Stimulated activated CD8-positive, alpha-beta memory T cell treated with anti-CD3 and anti-CD28 coated beads, Interleukin-4, amount 100 ng/mL, for 48 hours (primary cell): ENCODE measurements at regions not wholly inside any gene's neighbourhood (a gene's known extent, or its start where the extent isn't known, plus 50 kb on each side); places are given as distances from the start of the nearest gene placed in this dataset.
"Not testable (repeated sequence)": the region's sequence is repeated elsewhere in the genome, so short reads cannot be mapped to it uniquely, and the experiment has no call there.

Experiments used
- DNase-seq: peaks from one replicate; pipeline ENCODE4 v3.0.0-alpha.2; 2020

DNA sequence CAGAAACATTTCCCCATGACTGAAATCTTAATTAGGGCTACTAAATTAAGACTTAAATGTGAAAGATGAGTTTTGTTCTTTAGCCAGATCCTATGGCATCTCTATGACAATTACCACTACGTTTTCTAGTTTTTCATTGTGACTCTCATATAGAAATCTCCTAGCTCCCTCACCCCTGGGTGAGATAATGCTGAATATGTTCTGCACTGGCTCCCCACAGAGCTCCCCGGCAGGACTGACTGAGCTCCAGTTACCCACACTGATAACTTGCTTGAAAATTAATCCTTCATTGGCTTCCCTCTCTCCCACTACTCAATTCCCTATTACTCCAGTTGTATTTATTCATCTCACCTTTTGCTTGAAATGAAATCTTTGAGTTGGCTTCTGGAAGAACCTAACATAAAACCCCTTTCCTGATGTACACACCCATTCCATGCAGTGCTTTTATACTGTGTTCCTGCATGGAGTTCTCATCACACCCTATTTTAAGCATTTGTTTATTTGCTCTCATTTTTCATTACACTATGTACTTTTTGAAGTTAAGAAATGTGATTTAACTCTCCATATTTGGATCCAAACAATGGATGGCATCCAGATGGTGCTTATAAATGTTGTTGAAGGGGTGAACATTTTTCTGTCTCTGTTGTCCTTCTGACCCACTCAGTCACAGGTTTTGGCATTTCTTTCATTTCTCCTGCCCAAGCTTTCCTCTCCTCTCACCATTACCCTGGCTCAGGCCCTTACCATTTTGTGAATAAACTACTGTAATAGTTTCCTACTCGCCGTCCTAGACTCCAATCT, 623.4 kb downstream of the SPRY1 start:
- DNase-seq = no peak

DNA sequence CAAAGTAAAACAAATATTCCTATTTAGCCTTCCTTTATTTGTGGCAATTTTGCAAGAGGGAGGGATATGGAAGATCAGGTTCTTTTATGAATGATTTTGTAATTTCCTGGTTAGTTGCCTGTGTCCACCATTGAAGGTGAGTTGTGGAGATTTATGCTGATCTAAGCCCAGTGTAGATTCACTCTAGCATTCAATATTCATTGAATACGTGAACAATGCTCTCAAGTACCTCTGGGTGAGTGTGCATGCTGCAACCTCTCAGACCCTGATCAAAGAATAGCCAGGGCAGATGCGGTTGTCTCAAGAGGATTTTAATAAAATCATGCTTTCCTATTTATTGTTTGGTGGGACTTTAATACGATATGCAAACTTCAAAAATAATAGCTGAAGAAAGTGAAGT, 628.4 kb downstream of the SPRY1 start:
- DNase-seq = no peak

DNA sequence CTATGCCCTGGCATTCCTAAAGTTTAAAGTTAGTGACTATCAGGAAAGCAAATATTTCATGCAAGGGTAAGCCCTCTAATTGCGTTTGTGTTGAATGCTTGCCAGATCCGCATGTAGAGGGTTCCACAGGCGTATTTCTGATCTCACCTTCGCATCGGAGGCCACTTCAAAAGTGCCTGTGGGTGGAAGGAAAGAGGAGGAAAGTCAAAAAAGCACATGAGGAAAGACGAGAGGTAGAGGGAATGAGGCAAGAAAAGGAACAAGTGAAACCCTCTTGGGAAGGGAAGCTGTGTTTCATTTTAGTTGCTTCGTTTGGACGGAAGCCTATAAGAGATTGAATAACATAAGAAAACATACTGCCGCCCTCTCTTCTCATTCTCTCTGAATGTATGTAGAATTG, 628.8 kb downstream of the SPRY1 start:
- no peak for DNase-seq

DNA sequence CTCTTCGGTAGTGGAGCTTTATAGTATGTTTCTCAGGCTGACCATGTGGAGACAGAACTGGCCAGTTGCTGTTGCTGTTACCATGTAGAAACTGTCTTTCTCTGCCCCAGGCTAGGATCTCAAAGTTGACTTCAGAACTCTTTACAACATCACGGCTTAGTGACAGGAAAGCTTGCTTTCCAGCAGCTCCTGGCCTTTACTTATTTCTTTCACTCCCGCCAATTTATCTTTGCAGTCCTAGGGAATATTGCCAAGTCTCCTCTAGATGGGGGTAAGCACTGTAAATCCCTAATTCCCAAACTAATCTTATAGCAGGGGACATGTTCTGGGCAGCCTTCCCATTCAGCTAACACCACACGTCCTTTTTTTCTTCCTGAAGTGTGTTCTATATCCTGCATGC, 631.6 kb downstream of the SPRY1 start:
- no peak for DNase-seq

DNA sequence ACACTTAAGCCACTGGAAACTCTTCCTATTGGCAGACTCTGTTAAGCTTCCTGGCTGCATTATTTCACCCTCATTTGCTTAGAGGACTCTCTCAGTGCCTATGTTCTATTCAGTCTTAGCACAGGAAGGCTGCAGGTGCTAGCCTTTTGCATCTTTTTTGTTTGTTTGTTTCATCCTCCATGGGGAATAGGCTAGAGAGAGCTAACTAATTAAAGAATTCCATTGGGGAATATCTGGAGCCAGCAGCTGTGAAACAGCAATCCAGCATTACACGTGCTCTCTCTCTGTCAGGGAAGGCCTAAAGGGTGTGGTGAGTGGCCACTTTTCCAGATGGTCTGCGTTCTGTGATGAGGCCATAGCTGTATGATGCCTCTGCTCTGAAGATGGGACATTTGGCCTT, 633.6 kb downstream of the SPRY1 start:
- DNase-seq = no peak

DNA sequence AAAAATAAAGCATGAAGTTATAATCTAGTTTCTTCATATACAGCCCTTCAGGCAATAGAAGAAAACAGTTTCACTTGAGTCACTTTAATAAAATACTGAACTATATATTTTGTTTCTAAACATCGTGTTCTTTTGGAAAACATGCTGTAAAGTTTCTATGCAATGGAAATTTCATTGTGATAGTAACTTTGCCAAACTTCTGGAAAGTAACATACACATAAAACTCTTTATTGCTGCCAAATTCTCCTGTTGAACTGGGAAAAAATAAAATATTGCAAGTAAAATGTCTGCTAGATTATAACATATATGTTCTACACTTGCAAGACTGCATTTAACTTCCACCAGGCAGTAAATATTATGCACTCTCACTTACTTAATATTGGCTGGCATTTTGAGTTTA, 635.4 kb downstream of the SPRY1 start:
- no peak for DNase-seq

DNA sequence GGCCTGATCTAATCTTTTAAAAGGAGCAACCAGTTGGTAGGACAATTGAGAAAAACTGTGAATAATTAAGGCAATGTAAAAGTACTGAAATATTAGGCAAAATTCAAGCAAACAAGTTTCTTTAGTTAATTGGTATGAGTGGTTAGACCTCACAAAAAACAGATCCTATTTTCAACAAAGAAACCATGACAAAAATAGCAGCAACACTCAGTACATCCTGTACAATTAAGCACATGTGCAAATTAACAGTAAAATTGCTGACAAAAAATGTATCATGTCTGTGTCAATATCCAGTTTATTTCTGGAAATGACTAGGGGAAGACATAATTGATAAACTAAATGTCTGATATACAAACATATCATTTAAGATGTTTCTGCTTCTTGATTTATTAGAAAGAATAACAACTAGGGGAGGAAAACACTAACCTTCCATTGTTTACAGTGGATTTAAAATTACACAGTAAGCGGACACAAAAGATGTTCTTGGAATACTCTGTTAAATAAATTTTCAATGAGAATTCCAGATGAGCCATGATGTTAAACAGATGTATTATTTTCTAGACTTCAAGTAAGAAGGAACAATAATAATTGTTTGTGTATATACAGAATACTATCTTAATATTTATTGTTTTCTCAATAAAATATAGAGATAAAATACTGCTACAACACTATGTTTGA, 638.9 kb downstream of the SPRY1 start:
- DNase-seq = no peak

DNA sequence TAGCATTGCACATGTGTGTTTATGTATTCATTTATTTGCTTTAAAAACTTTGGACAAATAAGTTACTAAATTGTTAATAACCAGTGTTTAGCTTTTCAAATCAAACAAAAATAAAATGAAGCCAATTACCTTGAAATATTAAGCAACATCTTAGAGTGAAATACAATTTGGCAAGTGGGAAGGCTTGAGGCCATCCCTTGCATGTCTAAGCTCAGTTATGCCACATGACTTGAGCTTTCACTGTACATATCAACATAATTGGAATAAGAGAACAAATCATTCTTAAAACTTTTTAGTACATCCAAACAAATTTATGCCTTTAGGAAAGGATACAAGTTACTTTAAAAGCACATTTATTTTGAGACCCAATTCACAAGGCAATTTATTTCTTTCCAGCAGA, 640.6 kb downstream of the SPRY1 start:
- no peak for DNase-seq

DNA sequence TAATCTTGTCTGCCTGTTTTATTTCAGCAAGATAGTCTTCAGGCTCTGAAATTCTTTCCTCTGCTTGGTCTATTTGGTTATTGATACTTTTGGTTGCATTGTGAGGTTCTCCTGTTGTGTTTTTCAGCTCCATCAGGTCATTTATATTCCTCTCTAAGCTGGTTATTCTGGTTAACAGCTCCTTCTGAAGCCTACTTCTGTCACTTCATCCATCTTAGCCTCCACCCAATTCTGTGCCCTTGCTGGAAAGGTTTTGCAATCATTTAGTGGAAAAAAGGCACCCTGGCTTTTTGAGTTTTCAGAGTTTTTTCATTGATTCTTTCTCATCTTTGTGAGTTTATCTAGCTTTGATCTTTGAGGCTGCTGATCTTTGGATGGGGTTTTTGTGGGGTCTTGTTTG, 647.7 kb downstream of the SPRY1 start:
- no peak for DNase-seq

DNA sequence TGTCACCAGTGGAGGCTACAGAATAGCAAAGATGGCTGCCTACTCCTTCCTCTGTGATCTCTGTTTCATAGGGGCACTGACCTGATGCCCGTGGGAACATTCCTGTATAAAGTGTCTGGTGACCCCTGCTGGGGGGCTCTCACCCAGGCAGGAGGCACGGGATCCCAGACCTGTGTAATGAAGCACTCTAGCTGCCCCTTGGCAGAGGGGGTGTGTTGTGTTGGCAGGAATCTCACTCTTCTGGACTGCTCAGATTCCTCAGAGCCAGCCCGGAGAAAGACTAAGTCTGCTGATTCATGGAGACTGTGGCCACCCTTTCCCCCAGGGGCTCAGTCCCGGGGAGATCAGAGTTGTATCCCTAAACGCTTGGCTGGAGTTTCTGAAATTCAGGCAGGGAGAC, 648.3 kb downstream of the SPRY1 start:
- no peak for DNase-seq

DNA sequence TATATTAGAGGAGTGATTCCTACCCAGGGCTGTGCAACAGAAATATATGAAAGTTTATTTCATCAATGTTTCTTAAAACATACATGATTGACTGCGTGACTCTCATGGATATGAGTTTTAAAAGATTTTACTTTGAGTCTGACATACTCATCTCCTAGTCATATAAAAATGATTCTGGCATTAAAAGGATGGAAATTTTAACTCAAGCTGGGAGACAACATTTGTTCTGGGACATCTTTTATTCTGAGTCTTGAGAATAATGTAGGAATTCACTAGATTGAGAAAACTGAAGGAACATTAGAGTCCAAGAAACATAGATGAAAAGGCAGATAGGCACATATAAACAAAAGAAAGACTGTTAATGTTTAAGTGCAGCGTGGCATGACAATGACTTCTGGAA, 649.6 kb downstream of the SPRY1 start:
- DNase-seq = no peak

DNA sequence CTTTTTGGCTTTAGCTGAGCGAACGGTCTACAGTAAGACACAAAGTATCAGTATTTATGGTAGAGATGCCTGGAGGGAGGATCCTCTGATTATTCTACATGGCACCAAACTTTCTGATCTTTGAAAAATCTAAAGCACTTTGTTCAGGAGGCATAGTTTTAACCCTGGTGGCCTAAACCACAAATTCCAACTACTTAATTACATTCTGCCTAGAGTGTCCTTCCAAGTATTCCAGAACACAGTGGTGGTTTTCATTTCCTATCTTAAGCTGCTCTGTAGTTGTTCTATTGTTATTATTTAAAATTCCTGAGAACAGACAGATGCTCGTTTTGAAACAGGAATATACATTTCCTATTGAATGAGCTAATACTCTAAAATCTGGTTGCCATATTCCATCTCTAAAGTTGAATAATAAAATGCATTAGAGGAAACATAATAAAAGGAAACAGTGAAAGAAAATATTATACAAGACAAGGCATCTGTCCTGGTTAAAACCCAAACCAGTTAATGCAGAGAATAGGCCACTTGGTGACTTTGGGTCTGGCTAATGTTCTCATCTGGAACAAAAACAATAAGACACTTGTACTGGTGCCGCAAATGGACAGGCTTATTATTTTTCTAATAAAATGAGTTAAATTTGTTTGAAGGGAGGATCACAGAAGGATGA, 657.4 kb downstream of the SPRY1 start:
- DNase-seq = no peak

DNA sequence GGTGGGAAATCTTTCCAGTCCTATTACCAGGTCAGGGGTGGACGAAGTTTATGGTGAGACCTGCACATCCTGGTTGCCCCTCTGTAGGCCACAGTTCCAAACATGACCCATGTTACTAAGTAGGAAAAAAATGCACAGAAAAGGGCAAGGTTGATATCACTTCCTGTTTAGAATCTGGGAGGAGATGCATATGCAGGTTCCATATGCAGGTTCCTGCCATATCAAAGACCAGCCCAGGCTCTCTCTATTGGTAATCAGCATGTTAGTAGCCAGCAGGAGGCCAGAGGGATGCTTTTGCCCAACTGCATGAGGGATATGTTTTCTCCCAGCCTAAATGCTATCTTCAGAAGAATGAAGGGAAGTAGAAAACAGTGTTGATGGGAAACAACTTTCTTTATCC, 657.2 kb downstream of the ANKRD50 start:
- no peak for DNase-seq

DNA sequence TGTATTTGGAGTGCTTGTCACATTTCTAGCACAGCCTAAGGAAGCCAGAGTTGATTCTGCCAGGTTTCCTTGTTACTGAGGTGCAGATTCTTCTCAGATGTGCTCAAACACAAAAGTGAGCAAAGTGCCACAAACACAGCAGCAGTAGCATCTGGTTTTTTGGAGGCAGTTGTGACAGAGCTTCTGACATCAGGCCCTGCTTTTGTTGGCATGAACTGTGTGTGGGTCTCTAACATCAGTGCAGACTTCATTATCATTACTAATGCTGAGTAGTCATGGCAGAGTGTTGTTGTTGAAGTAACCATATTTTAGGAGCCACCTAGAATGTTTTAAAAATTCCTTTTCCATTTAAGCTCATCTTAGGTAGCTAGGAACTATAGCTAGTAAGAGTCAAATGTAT, 656.6 kb downstream of the ANKRD50 start:
- no peak for DNase-seq

DNA sequence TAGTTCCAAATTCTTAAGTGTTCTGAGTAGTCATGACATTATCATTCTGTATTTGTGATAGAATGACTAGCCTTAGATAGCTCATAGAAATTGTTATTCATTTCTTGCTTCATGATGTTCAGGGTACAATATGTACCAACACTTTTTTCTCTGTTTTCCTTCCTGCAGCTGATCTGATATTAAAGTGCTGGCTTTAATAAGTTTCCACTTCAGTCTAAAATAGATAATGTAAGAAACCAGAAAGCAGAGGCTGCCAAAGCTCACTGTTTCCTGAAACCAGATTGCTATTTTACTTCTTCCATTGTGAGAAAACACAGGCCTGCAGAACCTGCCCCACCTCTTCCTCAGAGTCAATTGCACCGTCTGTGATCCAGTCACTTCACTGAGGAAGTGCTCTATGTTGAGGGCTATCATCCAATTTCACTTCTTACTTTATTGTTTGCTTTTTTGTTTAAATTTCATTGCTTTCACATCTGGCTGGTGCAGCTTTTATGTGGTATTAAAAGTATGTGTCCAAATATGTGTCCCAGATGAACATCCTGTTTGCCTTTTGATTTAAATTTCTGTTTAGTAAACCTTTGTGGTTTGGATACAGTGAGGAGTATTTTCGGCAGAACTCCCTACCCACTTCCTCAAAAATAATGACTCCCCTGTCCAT, 652.1 kb downstream of the ANKRD50 start:
- DNase-seq = no peak

DNA sequence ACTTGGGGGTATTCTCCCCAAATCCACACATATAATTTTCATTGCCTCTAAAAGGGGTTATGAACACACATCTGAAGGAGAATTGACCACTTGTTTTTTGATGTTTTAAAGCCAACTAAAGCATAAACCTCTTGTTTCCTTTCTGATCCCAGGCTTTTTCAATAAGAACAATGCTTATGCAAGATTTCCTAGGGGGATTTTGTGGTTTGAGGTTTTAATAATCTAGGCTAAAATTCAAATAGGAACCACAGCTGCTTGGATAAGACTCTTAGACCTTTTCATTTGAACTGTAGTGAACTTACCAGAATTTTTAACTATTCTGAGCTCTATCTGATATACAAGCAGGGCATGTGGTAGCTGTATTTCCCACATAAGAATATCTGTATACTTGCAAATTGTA, 651.1 kb downstream of the ANKRD50 start:
- DNase-seq = no peak

DNA sequence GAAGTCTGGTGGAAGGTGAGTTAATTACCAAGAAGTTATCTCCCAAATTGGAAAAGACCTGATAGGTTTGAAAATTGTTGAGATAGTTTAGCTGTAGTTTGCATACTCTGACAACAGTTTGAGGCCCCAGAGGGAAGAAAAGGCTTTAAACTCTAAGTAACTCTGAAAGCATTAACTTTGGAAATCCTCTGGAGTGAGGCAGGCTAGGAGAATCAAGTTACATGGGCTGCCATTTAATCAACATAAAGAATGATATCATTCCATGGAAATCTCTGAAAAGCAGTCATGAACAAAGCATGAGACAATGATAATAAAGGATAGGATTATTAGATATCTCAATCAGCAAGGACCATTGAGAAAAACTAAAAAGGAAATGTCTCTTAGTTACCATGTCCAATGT, 647.1 kb downstream of the ANKRD50 start:
- DNase-seq = no peak

DNA sequence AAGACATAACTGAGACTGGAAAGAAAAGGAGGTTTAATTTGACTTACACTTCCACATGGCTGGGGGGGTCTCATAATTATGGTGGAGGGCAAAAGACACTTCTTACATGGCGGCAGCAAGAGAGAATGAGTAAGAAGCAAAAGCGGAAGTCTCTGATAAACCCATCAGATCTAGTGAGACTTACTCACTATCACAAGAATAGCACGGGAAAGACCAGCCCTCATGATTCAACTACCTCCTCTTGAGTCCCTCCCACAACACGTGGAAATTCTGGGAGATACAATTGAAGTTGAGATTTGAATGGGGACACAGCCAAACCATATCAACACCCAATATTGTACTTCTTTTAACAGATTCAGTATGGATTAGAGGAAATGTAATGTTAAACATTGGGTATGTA, 646.6 kb downstream of the ANKRD50 start:
- no peak for DNase-seq

DNA sequence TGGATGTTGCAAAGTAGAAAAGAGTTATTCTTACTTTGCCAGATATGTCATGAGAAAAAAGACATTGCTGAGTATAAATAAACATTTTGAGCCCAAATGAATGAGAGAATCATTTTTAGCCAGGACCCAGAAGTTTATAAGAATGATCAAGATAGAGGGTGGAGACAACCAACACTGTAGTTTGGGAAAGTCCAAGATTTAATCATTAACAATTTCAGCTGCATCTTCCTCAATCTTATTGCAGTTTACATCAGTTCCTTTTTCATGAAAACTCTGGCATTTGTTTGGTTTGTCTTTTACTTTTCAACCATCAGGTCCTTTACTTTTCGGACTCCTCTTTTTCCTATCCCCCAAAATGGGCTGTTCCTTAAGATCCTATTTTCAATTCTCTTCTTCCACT, 645.9 kb downstream of the ANKRD50 start:
- no peak for DNase-seq

DNA sequence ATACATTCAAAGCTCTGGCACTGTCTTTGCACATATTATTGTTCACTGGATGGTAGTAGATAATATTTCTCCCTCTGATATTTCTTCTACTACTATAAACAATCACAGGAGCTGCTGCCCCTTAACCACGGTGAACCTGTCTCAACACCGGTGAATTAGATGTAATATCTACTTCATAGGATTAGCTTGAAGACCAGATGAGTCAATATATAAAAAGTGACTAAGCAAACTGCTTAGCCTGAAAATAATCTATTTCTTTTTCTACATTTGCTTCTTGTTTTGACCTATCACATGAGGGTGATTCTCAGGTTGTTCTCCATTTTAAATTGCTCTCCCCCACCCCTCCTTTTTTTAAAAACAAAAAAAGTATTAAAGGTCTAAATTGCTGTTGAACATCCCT, 645.5 kb downstream of the ANKRD50 start:
- DNase-seq = no peak

DNA sequence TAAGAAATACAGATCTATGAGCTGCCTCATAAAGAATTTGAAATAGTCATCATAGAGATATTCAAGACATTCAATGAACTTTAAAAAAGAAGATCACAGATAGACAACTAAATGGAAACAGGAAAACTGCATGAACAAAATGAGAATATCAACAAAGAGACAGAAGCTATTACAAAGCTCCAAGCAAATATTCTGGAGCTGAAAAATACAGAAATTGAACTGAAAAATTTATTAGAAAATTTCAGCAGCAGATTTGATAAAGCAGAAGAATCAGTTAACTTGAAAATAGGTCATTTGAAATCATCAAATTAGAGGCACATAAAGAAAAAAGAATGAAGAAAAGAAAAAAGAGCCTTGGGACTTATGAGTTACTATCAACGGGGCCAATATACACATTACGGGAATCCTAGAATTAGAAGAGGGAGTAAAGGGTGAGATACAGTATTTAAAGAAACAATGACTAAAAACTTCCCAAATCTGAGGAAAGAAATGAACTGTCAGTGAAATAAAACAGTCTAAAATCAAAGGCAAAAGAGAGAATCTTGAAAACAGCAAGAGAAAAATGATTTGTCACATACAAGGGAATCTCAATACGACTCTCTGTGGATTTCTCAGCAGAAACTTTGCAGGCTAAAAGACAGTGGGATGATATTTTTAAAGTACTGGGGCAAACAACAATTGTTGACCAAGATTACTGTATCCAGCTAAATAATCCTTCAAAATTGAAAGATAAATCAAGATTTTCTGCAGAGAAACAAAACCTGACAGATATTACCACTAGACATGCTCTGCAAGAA, 641.6 kb downstream of the ANKRD50 start:
- DNase-seq = no peak

DNA sequence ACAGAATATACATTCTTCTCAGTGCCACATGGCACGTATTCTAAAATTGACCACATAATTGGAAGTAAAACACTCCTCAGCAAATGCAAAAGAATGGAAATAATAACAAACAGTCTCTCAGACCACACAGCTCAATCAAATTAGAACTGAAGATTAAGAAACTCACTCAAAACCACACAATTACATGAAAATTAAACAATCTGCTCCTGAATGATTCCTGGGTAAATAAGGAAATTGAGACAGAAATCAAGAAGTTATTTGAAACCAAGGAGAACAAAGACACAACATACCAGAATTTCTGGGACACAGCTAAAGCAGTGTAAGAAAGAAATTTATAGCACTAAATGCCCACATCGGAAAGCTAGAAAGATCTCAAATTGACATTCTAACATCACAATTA, 637.3 kb downstream of the ANKRD50 start:
- not testable (repeated sequence) for DNase-seq
